B cell (primary cell): ENCODE measurements at regions not wholly inside any gene's neighbourhood (a gene's known extent, or its start where the extent isn't known, plus 50 kb on each side); places are given as distances from the start of the nearest gene placed in this dataset.

Experiments
- ATAC-seq: fragments of 200-7000 bp; cut with Tn5 transposase; one replicate; pipeline ENCODE4 v1.10.0; 2021; ENCODE audit warnings: low read depth, mild to moderate bottlenecking, moderate number of reproducible peaks, moderate library complexity
- CTCF ChIA-PET: fragments of 350-600 bp; sonication (Branson Sonifier 250); formaldehyde crosslinking; loops from one replicate; lab custom pipeline; 2021; ENCODE audit warnings: antibody characterized with exemption, inconsistent platforms; lab: Charles Lee
- POLR2A ChIA-PET: fragments of 350-600 bp; sonication (Branson Sonifier 250); formaldehyde crosslinking; loops from one replicate; lab custom pipeline; 2021; ENCODE audit warnings: antibody characterized with exemption; lab: Charles Lee
- DNase-seq: peaks from one replicate; pipeline ENCODE4 v3.0.0; 2013
- H2AFZ ChIP-seq: 2 replicates; pipeline ENCODE4 v1.6.1; 2012; ENCODE audit warnings: mild to moderate bottlenecking, low read depth, low read length; ENCODE audit not compliant: insufficient read depth, poor library complexity, severe bottlenecking
- H3K27ac ChIP-seq, 2 donors: 1 replicate in 1 of 2; 2 replicates in 1 of 2; pipeline ENCODE4 v1.5.1; 2012 to 2013; ENCODE audit warnings: low read length in 2 of 2, mild to moderate bottlenecking in 2 of 2, moderate library complexity in 1 of 2
- H3K27me3 ChIP-seq, 4 experiments: fragments of 200-600 bp in 1 of 4; sonication (generic) in 1 of 4; replicated peaks in 1 of 4; 1 replicate in 2 of 4; 2 replicates in 2 of 4; pipeline versions ENCODE4 v1.6.1 to v1.7.0; 2013 to 2016; ENCODE audit warnings: low read length in 3 of 4, mild to moderate bottlenecking in 2 of 4, mixed read lengths in 1 of 4, moderate library complexity in 1 of 4; ENCODE audit not compliant: insufficient read depth in 4 of 4, control insufficient read depth in 3 of 4; ENCODE audit errors: control extremely low read depth in 1 of 4
- H3K36me3 ChIP-seq, 2 experiments: replicated peaks in 1 of 2; 1 replicate in 1 of 2; 2 replicates in 1 of 2; pipeline versions ENCODE4 v1.6.1 to v1.7.1; 2013; ENCODE audit warnings: low read length in 1 of 2; ENCODE audit not compliant: insufficient read depth in 2 of 2, control insufficient read depth in 1 of 2; ENCODE audit errors: control extremely low read depth in 1 of 2, extremely low read depth in 1 of 2
- H3K4me1 ChIP-seq, 2 donors: fragments of 200-600 bp in 1 of 2; sonication (generic) in 1 of 2; 1 replicate in 1 of 2; 2 replicates in 1 of 2; pipeline versions ENCODE4 v1.5.1 to v1.6.1; 2013 to 2017; ENCODE audit warnings: low read length in 2 of 2; ENCODE audit not compliant: control insufficient read depth in 2 of 2, insufficient read depth in 2 of 2
- H3K4me2 ChIP-seq: replicated peaks from 2 replicates; pipeline ENCODE3; 2012; ENCODE audit warnings: mild to moderate bottlenecking, low read depth, low read length; ENCODE audit not compliant: poor library complexity, severe bottlenecking
- H3K4me3 ChIP-seq, 5 experiments: fragments of 200-600 bp in 1 of 5; sonication (generic) in 1 of 5; 1 replicate in 3 of 5; 2 replicates in 2 of 5; pipeline versions ENCODE4 v1.5.1 to v1.7.0; 2011 to 2016; ENCODE audit warnings: low read length in 4 of 5, mild to moderate bottlenecking in 4 of 5, low read depth in 2 of 5, control low read depth in 1 of 5, moderate library complexity in 1 of 5; ENCODE audit not compliant: insufficient read depth in 1 of 5; ENCODE audit errors: control extremely low read depth in 1 of 5, extremely low read depth in 1 of 5
- H3K79me2 ChIP-seq: fragments of 200-600 bp; sonication (generic); one replicate; pipeline ENCODE4 v1.6.0; 2016; ENCODE audit warnings: low read length; ENCODE audit not compliant: control insufficient read depth, insufficient read depth
- H3K9ac ChIP-seq: fragments of 200-600 bp; sonication (generic); 2 replicates; pipeline ENCODE4 v1.6.1; 2017; ENCODE audit warnings: mild to moderate bottlenecking, low read length, moderate library complexity
- H3K9me3 ChIP-seq, 3 donors: one replicate each; pipeline versions ENCODE4 v1.6.1 to v1.7.1; 2013; ENCODE audit warnings: low read length in 2 of 3; ENCODE audit not compliant: control insufficient read depth in 2 of 3, insufficient read depth in 1 of 3; ENCODE audit errors: control extremely low read depth in 1 of 3
- H4K20me1 ChIP-seq: 2 replicates; pipeline ENCODE4 v1.6.0; 2012; ENCODE audit warnings: mild to moderate bottlenecking, low read length; ENCODE audit not compliant: insufficient read depth, control insufficient read depth, poor library complexity, severe bottlenecking
- H3K27ac Mint-ChIP-seq: one replicate; pipeline ENCODE4 v1.8.0; 2021; ENCODE audit warnings: mixed read lengths
- H3K27me3 Mint-ChIP-seq: one replicate; pipeline ENCODE4 v1.8.0; 2021; ENCODE audit warnings: mixed read lengths
- H3K4me1 Mint-ChIP-seq: one replicate; pipeline ENCODE4 v1.8.0; 2021; ENCODE audit warnings: mixed read lengths
- H3K4me3 Mint-ChIP-seq: one replicate; pipeline ENCODE4 v1.8.0; 2021; ENCODE audit warnings: mixed read lengths
- H3K9me3 Mint-ChIP-seq: one replicate; pipeline ENCODE4 v1.8.0; 2022; ENCODE audit warnings: mixed read lengths; ENCODE audit not compliant: insufficient read depth
- EZH2 ChIP-seq: IDR thresholded peaks from 2 replicates; pipeline ENCODE4 v1.6.1; 2012; ENCODE audit warnings: borderline replicate concordance, low read depth, mild to moderate bottlenecking, moderate library complexity, low read length; ENCODE audit not compliant: insufficient read depth, poor library complexity, severe bottlenecking
- WGBS: methylation state at CpG from one replicate; pipeline ENCODE4 v1.1.5; 2013; ENCODE audit warnings: missing lambda C conversion rate; ENCODE audit not compliant: insufficient coverage; 5-methylcytosine and 5-hydroxymethylcytosine counted together
- intact Hi-C: fragments of 100-400 bp; cut with micrococcal nuclease; formaldehyde crosslinking; loops from one replicate; pipeline ENCODE4 v1.10.0; 2022
- TF ChIP-seq, protein P1 (sequence below): fragments of 200-600 bp; IDR thresholded peaks from one replicate; pipeline ENCODE4 v1.8.0; 2022; ENCODE audit warnings: antibody characterized with exemption, mild to moderate bottlenecking

- Histone ChIP-seq H3K27ac (no peak overlapping the region), H3K79me2 (no peaks in the 10 kb centered on the region), H3K9ac (no peak overlapping the region), H3K4me2 (no peak overlapping the region), H4K20me1 (no peaks in the 10 kb centered on the region), H3K4me1 (no peaks in the 10 kb centered on the region), H3K36me3 (no peaks in the 10 kb centered on the region), H3K27me3 (no peaks in the 10 kb centered on the region), H3K9me3 (no peaks in the 10 kb centered on the region), H3K4me3 (no peak overlapping the region), H2AFZ (no peak overlapping the region)
- Mint-ChIP-seq H3K27ac (no peak overlapping the region), H3K4me1 (no peaks in the 10 kb centered on the region), H3K4me3 (no peak overlapping the region), H3K9me3 (no peaks in the 10 kb centered on the region), H3K27me3 (peaks cover 12% of the 10 kb centered on the region)
- WGBS = 88% methylated on average over 10 of the region's 10 CpGs
- no peak for ATAC-seq
- ChIA-PET CTCF (no interaction called here), POLR2A (no interaction called here)
- no peak for DNase-seq
- intact Hi-C loops = no loop called here
- no peak for TF ChIP-seq EZH2
- TF ChIP-seq, protein P1, sequence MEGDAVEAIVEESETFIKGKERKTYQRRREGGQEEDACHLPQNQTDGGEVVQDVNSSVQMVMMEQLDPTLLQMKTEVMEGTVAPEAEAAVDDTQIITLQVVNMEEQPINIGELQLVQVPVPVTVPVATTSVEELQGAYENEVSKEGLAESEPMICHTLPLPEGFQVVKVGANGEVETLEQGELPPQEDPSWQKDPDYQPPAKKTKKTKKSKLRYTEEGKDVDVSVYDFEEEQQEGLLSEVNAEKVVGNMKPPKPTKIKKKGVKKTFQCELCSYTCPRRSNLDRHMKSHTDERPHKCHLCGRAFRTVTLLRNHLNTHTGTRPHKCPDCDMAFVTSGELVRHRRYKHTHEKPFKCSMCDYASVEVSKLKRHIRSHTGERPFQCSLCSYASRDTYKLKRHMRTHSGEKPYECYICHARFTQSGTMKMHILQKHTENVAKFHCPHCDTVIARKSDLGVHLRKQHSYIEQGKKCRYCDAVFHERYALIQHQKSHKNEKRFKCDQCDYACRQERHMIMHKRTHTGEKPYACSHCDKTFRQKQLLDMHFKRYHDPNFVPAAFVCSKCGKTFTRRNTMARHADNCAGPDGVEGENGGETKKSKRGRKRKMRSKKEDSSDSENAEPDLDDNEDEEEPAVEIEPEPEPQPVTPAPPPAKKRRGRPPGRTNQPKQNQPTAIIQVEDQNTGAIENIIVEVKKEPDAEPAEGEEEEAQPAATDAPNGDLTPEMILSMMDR = no peak
Measured at GRCh38 chr10:131808370-131808930, 92.4 kb upstream of the PPP2R2D start.

DNA sequence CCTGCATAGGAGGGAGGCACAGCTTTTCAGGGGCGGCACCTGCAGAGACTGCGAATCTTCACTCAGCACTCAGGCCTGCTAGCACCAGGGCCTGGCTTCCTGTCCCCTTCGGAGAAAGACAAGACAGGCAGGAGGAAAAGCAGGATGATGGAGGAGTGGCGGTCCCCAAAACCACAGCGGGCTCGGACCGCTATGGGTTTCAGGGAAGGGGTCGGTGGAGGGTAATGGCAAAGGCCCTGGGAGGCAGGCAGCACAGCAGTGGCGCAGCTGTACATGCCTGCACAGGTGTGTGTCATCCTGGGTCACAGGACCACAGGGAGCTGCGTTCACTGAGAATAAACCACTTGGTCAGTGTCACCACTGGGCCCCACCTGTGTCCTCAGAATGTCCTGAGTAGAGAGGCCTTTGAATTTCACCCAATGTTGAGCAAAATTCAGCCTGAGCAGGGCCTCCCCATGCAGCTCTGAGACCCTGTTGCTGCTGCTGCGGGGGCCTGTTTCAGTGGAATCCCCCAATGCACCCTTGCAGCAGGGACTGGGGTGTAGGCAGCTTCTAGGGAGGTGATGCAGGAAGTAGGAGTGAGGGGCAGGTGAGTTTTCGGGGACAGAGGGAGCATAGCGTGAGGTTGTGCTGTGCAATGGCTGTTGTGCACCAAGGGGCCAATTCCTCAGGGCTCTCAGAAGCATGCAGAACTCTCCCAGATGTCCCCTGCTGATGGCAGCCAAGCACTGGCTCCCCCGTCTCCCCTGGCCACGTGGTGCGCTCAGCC is 90.6 kb upstream of the PPP2R2D start:
- intact Hi-C loops = no loop called here
- no peak for DNase-seq
- Histone ChIP-seq H3K9me3 (no peaks in the 10 kb centered on the region), H4K20me1 (no peaks in the 10 kb centered on the region), H3K4me1 (no peaks in the 10 kb centered on the region), H3K27me3 (no peaks in the 10 kb centered on the region), H3K27ac (no peak overlapping the region), H3K36me3 (no peaks in the 10 kb centered on the region), H3K9ac (no peak overlapping the region), H3K4me3 (no peak overlapping the region), H2AFZ (no peak overlapping the region), H3K79me2 (no peaks in the 10 kb centered on the region), H3K4me2 (no peak overlapping the region)
- no peak for TF ChIP-seq EZH2
- no peak for ATAC-seq
- WGBS = 75% methylated on average over 16 of the region's 16 CpGs
- Mint-ChIP-seq H3K27me3 (peaks cover 12% of the 10 kb centered on the region), H3K4me1 (no peaks in the 10 kb centered on the region), H3K27ac (no peak overlapping the region), H3K4me3 (no peak overlapping the region), H3K9me3 (no peaks in the 10 kb centered on the region)
- CTCF ChIA-PET = no interaction called here
- POLR2A ChIA-PET = no interaction called here
